Ishikawa (cell line): ENCODE measurements at regions not wholly inside any gene's neighbourhood (a gene's known extent, or its start where the extent isn't known, plus 50 kb on each side); places are given as distances from the start of the nearest gene placed in this dataset.

ENCODE experiments used
- CEBPB ChIP-seq: IDR thresholded peaks from 2 replicates; pipeline ENCODE4 v1.6.1; 2012
- EP300 ChIP-seq: IDR thresholded peaks from 2 replicates; pipeline ENCODE4 v1.6.1; 2012; ENCODE audit warnings: borderline replicate concordance
- FOXM1 ChIP-seq: IDR thresholded peaks from 2 replicates; pipeline ENCODE4 v1.6.1; 2012; ENCODE audit warnings: low read depth, borderline replicate concordance
- TEAD4 ChIP-seq: IDR thresholded peaks from 2 replicates; pipeline ENCODE4 v1.6.1; 2012
- TF ChIP-seq, protein P1 (sequence below): IDR thresholded peaks from 2 replicates; pipeline ENCODE4 v1.6.1; 2012
- TF ChIP-seq, protein P2 (sequence below): IDR thresholded peaks from 2 replicates; pipeline ENCODE4 v1.6.1; 2012; ENCODE audit warnings: low read depth, mild to moderate bottlenecking

DNA sequence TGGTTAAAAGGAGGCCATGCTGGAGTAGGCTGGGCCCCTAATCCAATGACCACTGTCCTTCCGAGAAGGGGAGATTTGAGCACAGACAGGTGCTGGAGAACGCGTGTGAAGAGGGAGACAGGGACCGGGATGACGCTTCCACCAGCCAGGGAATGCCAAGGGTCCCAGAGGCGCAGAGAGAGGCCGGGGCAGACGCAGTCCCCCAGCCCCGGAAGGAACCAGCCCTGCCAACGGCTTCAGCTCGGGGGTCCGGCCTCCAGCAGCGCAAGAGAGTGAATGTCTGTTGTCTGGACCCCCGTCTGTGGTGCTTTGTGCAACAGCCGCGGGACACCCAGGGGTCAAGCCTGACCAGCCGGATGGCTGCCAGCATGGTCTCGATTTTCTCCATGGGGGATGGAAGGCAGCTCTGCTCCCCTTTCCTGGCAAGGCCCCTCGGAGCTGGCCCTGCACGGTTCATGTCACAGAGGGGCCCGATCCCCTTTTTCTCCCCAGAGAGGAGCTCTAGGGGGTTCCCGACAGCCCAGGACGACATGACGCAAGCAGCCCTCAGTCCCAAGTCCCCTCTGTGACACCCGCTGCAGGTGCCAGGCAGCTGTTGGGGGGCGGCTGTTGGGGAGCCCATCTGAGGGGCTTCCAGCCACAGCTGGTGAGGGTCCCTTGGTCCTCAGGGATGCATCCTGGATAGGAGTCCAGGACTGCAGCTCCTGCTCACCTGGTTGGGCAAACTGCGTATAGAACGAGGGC lies 73.5 kb downstream of the SIK1 start:
- TF ChIP-seq TEAD4 (no peak), FOXM1 (no peak), CEBPB (no peak), EP300 (no peak)
- TF ChIP-seq, protein P1, sequence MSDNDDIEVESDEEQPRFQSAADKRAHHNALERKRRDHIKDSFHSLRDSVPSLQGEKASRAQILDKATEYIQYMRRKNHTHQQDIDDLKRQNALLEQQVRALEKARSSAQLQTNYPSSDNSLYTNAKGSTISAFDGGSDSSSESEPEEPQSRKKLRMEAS = no peak
- TF ChIP-seq, protein P2, sequence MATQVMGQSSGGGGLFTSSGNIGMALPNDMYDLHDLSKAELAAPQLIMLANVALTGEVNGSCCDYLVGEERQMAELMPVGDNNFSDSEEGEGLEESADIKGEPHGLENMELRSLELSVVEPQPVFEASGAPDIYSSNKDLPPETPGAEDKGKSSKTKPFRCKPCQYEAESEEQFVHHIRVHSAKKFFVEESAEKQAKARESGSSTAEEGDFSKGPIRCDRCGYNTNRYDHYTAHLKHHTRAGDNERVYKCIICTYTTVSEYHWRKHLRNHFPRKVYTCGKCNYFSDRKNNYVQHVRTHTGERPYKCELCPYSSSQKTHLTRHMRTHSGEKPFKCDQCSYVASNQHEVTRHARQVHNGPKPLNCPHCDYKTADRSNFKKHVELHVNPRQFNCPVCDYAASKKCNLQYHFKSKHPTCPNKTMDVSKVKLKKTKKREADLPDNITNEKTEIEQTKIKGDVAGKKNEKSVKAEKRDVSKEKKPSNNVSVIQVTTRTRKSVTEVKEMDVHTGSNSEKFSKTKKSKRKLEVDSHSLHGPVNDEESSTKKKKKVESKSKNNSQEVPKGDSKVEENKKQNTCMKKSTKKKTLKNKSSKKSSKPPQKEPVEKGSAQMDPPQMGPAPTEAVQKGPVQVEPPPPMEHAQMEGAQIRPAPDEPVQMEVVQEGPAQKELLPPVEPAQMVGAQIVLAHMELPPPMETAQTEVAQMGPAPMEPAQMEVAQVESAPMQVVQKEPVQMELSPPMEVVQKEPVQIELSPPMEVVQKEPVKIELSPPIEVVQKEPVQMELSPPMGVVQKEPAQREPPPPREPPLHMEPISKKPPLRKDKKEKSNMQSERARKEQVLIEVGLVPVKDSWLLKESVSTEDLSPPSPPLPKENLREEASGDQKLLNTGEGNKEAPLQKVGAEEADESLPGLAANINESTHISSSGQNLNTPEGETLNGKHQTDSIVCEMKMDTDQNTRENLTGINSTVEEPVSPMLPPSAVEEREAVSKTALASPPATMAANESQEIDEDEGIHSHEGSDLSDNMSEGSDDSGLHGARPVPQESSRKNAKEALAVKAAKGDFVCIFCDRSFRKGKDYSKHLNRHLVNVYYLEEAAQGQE = no peak
